Activated T-helper 17 cell treated with anti-CD3 and anti-CD28 coated beads, Interleukin-2, amount 50 U/mL, for 72 hours (primary cell): ENCODE measurements at regions not wholly inside any gene's neighbourhood (a gene's known extent, or its start where the extent isn't known, plus 50 kb on each side); places are given as distances from the start of the nearest gene placed in this dataset.

ENCODE experiments used
- ATAC-seq: fragments of 150-1000 bp; cut with Tn5 transposase; replicated peaks from 2 replicates; pipeline ENCODE4 v1.10.0; 2021; ENCODE audit warnings: mild to moderate bottlenecking, moderate library complexity
- H3K27ac Mint-ChIP-seq: one replicate; pipeline ENCODE4 v1.8.0; 2022; ENCODE audit warnings: mixed read lengths
- H3K27me3 Mint-ChIP-seq: one replicate; pipeline ENCODE4 v1.8.0; 2022; ENCODE audit warnings: mixed read lengths
- H3K36me3 Mint-ChIP-seq: one replicate; pipeline ENCODE4 v1.8.0; 2022; ENCODE audit warnings: low read depth, mild to moderate bottlenecking, mixed read lengths
- H3K4me1 Mint-ChIP-seq: one replicate; pipeline ENCODE4 v1.8.0; 2022; ENCODE audit warnings: mixed read lengths
- H3K4me3 Mint-ChIP-seq: one replicate; pipeline ENCODE4 v1.8.0; 2022; ENCODE audit warnings: mild to moderate bottlenecking, mixed read lengths
- H3K9me3 Mint-ChIP-seq: one replicate; pipeline ENCODE4 v1.8.0; 2022; ENCODE audit warnings: mixed read lengths

DNA sequence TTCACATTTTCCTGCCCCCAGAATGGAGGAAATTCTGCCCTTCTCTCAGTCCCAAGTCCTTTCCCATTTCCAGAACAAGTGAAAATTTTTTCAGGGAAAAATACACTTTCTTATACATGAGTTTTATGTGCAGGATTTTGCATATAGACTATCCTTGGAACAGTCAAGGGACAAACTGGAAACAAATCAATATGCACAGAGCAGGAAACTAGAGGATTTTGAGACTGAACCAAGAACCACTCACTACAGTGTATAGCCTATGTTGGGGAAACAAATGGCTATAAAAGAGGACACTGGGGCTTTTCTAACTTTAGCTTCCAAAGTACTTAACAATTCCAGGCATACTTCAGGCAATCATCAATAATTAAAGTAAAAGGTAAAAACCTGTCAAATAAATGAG lies 1036.1 kb upstream of the ARRDC3 start:
- H3K9me3 Mint-ChIP-seq = peaks cover 16% of the 10 kb centered on the region
- ATAC-seq = no peak
- H3K27me3 Mint-ChIP-seq = no peaks in the 10 kb centered on the region
- no peaks in the 10 kb centered on the region for H3K4me1 Mint-ChIP-seq
- H3K27ac Mint-ChIP-seq = no peak overlapping the region
- H3K36me3 Mint-ChIP-seq = no peaks in the 10 kb centered on the region
- no peak overlapping the region for H3K4me3 Mint-ChIP-seq

DNA sequence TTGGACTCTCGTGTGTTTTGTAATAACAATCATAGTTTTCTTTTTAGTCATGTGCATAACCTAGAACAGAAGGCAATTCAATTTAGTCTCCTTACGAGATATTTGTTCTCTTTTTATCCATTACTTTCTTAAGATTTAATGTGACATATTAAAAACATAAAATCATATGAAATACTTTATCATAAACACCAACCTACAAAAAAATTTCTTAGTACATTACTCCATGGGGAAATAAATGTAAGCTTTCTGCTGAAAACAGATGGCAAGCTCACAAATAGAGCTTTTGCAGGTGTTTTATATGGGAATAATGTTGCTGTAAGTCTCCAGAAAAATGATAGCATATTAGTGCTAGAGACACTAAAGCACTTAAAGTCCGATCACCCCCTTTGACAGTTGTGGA lies 1035.2 kb upstream of the ARRDC3 start:
- Mint-ChIP-seq H3K4me1 (no peaks in the 10 kb centered on the region), H3K27me3 (no peaks in the 10 kb centered on the region), H3K36me3 (no peaks in the 10 kb centered on the region), H3K9me3 (peaks cover 9% of the 10 kb centered on the region), H3K4me3 (no peak overlapping the region), H3K27ac (no peak overlapping the region)
- ATAC-seq = no peak

- no peak overlapping the region for H3K27ac Mint-ChIP-seq
- no peaks in the 10 kb centered on the region for H3K4me1 Mint-ChIP-seq
- H3K9me3 Mint-ChIP-seq = peaks cover 3% of the 10 kb centered on the region
- H3K36me3 Mint-ChIP-seq = no peaks in the 10 kb centered on the region
- H3K4me3 Mint-ChIP-seq = no peak overlapping the region
- ATAC-seq = no peak
- H3K27me3 Mint-ChIP-seq = no peaks in the 10 kb centered on the region
These were observed 1026.0 kb upstream of the ARRDC3 start for GRCh38 chr5:92409134-92409533.

GRCh38 chr5:92402956-92403702 lies 1020.0 kb upstream of the ARRDC3 start:
- Mint-ChIP-seq H3K9me3 (peaks cover under 1% of the 10 kb centered on the region), H3K36me3 (no peaks in the 10 kb centered on the region), H3K27ac (no peak overlapping the region), H3K27me3 (no peaks in the 10 kb centered on the region), H3K4me1 (no peaks in the 10 kb centered on the region), H3K4me3 (no peak overlapping the region)
- ATAC-seq = no peak

DNA sequence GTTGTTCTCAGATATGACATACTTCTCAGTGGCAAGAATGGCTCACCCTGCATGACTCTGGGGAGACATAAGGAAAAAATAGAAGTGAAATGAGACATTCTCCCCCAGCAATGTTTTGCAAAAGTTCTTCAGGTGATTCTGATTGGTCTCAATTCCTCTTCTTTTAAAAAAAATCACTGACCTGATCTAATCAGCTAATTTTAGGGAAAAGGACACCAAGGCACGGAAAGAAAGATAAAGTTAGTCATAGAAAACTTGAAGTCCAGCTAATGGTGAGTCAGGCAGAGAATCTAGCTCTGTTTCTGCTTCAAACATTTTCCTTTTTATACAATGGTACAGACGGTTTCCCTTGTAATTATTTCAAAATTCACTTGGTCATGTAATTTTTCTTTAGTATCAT lies 1018.9 kb upstream of the ARRDC3 start:
- Mint-ChIP-seq H3K4me3 (no peak overlapping the region), H3K4me1 (no peaks in the 10 kb centered on the region), H3K9me3 (no peaks in the 10 kb centered on the region), H3K27me3 (no peaks in the 10 kb centered on the region), H3K27ac (no peak overlapping the region), H3K36me3 (no peaks in the 10 kb centered on the region)
- ATAC-seq = no peak

GRCh38 chr5:92401492-92401891 lies 1018.4 kb upstream of the ARRDC3 start:
- no peak overlapping the region for H3K4me3 Mint-ChIP-seq
- H3K9me3 Mint-ChIP-seq = no peaks in the 10 kb centered on the region
- H3K27ac Mint-ChIP-seq = no peak overlapping the region
- no peaks in the 10 kb centered on the region for H3K36me3 Mint-ChIP-seq
- H3K27me3 Mint-ChIP-seq = no peaks in the 10 kb centered on the region
- ATAC-seq = no peak
- H3K4me1 Mint-ChIP-seq = no peaks in the 10 kb centered on the region

- no peak overlapping the region for H3K4me3 Mint-ChIP-seq
- no peaks in the 10 kb centered on the region for H3K4me1 Mint-ChIP-seq
- no peaks in the 10 kb centered on the region for H3K9me3 Mint-ChIP-seq
- H3K27ac Mint-ChIP-seq = no peak overlapping the region
- H3K36me3 Mint-ChIP-seq = no peaks in the 10 kb centered on the region
- H3K27me3 Mint-ChIP-seq = no peaks in the 10 kb centered on the region
- ATAC-seq = no peak
These were observed 1011.8 kb upstream of the ARRDC3 start for GRCh38 chr5:92394936-92395335.

DNA sequence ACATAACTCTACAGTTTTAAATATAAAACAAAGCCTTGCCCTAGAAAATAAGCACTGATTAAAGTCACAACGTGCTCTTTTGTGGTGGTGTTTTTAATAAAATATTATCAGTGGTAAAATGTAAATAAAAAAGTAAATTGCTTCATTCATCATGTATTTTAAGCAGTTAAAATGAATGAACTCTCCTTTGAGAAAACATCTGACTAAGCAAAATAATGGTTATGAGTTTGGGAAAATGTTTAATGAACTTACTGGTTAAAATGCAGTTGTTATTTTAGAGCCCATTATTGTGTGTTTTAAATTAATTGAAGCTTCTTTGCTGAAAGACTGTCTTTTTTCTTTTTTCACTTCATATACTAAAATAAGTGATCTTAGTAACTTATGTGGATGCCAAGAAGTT lies 1007.5 kb upstream of the ARRDC3 start:
- Mint-ChIP-seq H3K4me1 (no peaks in the 10 kb centered on the region), H3K36me3 (no peaks in the 10 kb centered on the region)

DNA sequence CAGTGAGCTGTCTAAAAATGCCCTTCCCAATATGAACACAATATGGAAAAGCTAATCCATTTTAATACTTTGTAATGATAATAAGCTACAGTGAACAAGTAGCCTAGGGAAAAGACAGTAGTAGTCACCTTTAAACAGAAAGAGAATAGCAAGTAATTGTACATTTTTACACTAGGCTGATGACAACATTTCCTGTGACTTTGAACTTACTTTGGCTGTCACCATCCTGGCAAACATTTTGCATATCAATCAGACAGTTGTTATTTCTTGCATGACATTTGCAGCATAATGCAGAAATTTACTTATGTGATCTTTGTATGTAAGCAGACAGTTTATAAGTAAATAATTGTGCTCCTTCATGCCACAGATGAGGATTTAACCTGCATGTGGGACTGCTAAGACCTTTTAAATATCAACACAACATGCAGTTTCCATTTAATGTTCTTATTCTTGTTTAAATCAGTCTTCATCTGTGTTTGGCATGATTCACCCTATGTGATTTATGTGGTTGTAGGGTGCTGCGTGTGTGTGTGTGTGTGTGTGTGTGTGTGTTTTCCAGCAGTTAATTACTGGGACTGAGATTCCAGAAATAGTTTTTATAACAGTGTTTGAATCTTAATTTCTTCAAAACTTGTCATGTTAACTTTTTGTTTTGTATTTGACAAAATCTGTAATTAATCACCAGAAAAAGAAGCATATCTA lies 997.1 kb upstream of the ARRDC3 start:
- Mint-ChIP-seq H3K27ac (no peak overlapping the region), H3K9me3 (no peaks in the 10 kb centered on the region), H3K4me1 (no peaks in the 10 kb centered on the region), H3K27me3 (no peaks in the 10 kb centered on the region), H3K36me3 (no peaks in the 10 kb centered on the region), H3K4me3 (no peak overlapping the region)
- ATAC-seq = no peak

More for the DNA sequence above, 1007.5 kb upstream of the ARRDC3 start:
- no peak overlapping the region for H3K27ac Mint-ChIP-seq
- no peak overlapping the region for H3K4me3 Mint-ChIP-seq
- H3K27me3 Mint-ChIP-seq = no peaks in the 10 kb centered on the region
- no peak for ATAC-seq
- H3K9me3 Mint-ChIP-seq = no peaks in the 10 kb centered on the region

GRCh38 chr5:92378966-92379611 lies 996.0 kb upstream of the ARRDC3 start:
- Mint-ChIP-seq H3K27ac (no peak overlapping the region), H3K4me3 (no peak overlapping the region), H3K36me3 (no peaks in the 10 kb centered on the region), H3K27me3 (no peaks in the 10 kb centered on the region), H3K9me3 (no peaks in the 10 kb centered on the region), H3K4me1 (no peaks in the 10 kb centered on the region)
- no peak for ATAC-seq

DNA sequence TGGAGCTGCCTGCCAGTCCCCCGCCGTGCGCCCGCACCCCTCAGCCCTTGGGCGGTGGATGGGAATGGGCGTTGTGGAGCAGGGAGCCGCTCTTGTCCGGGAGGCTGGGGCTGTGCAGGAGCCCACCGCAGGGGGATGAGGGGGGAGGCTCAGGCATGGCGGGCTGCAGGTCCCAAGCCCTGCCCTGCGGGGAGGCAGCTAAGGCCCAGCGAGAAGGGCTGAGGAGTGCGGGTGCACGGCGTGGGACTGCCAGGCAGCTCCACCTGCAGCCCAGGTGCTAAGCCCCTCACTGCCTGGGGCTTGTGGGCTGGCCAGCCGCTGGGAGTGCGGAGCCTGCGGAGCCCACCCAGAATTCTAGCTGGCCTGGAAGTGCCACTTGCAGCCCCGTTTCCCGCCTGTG lies 991.7 kb upstream of the ARRDC3 start:
- Mint-ChIP-seq H3K27me3 (no peaks in the 10 kb centered on the region), H3K36me3 (no peaks in the 10 kb centered on the region), H3K4me3 (no peak overlapping the region), H3K9me3 (peaks cover 7% of the 10 kb centered on the region), H3K4me1 (no peaks in the 10 kb centered on the region), H3K27ac (no peak overlapping the region)
- ATAC-seq = no peak

DNA sequence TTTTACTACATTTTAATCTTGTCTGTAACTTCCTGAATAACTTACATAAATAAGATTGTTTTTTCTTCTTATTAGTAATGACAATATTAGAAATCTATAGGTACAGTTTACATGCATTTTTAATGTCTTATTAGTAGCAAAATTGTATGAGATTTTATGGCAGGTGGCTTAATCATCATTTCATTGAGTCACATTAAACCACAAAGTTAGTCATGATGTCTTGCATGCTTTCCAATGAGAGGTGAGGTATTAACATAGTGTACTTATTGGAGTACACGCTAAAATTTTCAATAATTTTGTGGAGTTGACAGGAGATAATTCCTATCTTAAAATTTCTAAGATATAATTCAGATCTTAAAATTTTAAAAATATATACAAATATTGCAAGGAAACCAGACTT lies 989.6 kb upstream of the ARRDC3 start:
- H3K36me3 Mint-ChIP-seq = no peaks in the 10 kb centered on the region
- no peak overlapping the region for H3K27ac Mint-ChIP-seq
- no peak for ATAC-seq
- peaks cover 12% of the 10 kb centered on the region for H3K9me3 Mint-ChIP-seq
- H3K4me3 Mint-ChIP-seq = no peak overlapping the region
- H3K27me3 Mint-ChIP-seq = no peaks in the 10 kb centered on the region
- H3K4me1 Mint-ChIP-seq = no peaks in the 10 kb centered on the region

DNA sequence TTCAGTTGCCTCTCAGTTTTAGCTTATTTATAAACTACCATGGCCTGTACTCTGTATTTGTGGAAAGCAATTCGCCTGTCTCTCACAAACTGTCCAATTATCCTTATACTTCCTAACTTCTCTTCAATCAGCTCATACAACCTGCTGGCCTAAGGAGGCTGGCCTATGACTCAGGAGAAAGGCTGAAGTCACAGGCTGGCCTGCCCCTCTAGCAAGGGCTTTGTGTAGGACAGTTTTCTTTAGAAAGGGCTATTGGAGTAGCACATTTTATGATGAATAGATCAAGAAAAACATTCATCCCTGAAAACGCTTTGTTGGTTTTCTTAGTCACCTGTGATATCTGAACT lies 988.7 kb upstream of the ARRDC3 start:
- H3K27ac Mint-ChIP-seq = no peak overlapping the region
- H3K9me3 Mint-ChIP-seq = peaks cover 12% of the 10 kb centered on the region
- no peak overlapping the region for H3K4me3 Mint-ChIP-seq

DNA sequence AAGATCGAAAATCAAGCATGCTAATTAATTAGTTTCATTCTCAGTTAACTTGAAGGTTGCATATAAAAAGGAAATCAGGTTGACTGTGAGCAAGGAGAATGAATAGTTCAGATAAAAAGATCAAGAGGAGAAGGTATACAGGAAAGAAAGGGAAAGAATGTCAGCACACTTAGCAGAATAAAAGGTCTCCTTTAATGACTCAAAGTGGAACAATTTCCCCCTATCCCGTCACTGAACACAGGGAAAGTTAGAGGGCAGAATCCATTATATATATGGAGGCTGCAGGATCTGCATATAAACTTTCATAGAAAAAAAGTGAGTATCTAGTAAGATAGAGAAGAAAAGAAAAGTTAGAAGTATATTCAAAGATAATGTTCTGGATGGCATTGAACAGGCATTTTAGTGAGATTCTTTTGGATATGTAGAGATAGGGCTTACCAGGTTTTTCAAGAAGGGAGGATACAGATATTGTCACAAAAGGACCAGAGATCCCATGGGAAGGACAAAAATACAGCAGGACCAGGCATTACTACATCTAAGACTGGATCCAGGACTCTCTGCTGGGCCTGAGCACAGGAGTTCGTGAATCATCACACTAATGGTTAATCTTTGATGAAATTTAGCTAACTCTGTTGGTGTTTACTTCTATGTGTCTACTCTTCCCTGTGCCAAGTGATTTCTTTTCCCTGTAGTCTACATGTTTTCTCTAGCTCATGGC lies 988.2 kb upstream of the ARRDC3 start:
- H3K27ac Mint-ChIP-seq = no peak overlapping the region
- no peak for ATAC-seq
- H3K9me3 Mint-ChIP-seq = peaks cover 12% of the 10 kb centered on the region
- H3K27me3 Mint-ChIP-seq = no peaks in the 10 kb centered on the region
- no peaks in the 10 kb centered on the region for H3K36me3 Mint-ChIP-seq
- no peaks in the 10 kb centered on the region for H3K4me1 Mint-ChIP-seq
- H3K4me3 Mint-ChIP-seq = no peak overlapping the region

More for the DNA sequence above, 988.7 kb upstream of the ARRDC3 start:
- Mint-ChIP-seq H3K27me3 (no peaks in the 10 kb centered on the region), H3K4me1 (no peaks in the 10 kb centered on the region), H3K36me3 (no peaks in the 10 kb centered on the region)
- no peak for ATAC-seq

GRCh38 chr5:92370032-92370431 lies 986.9 kb upstream of the ARRDC3 start:
- no peak overlapping the region for H3K27ac Mint-ChIP-seq
- H3K9me3 Mint-ChIP-seq = peaks cover 12% of the 10 kb centered on the region
- no peak overlapping the region for H3K4me3 Mint-ChIP-seq
- no peaks in the 10 kb centered on the region for H3K36me3 Mint-ChIP-seq
- no peak for ATAC-seq
- H3K27me3 Mint-ChIP-seq = no peaks in the 10 kb centered on the region
- no peaks in the 10 kb centered on the region for H3K4me1 Mint-ChIP-seq
